ENCODE measurements at regions not wholly inside any gene's neighbourhood (a gene's known extent, or its start where the extent isn't known, plus 50 kb on each side); places are given as distances from the start of the nearest gene placed in this dataset.

DNA sequence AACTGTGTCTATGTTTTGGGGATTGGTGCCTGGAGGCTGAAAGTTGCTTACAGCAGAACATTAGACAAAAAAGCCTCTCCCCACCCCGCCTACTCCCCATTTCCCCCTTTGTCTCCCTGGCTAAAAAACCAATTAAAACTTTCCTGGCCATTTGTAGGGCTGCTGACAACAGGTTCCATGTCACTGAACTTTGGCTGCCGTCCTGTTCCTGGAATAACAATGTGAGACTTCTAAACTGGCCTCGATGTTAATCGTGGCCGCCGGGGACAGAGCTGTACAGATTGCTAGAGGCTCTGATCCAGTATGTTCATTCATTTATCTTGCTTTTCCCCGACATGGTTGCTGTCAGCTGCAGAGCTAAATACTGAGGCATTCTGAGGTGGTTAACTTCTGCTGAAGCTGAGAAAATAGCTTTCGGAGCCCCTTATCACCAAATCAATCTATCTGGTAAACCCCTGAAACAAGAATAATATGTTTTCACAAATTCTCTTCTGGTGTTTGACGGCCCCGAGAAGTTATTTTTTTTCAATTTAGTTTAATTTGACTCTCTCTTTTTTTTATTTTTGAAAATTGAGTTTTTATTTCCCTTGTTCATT is 271.6 kb downstream of the GFRA1 start:
- Histone ChIP-seq H3K9me3 (replicated peaks; ENCODE audit: control insufficient read depth, insufficient read depth, low read length) (no peaks in the 10 kb centered on the region), H3K4me3 (no peak overlapping the region), H3K79me2 (ENCODE audit: control insufficient read depth, insufficient read depth, low read length) (no peaks in the 10 kb centered on the region), H3K4me2 (ENCODE audit: control insufficient read depth, insufficient read depth) (no peak overlapping the region), H4K20me1 (ENCODE audit: control insufficient read depth, insufficient read depth) (no peaks in the 10 kb centered on the region), H3K36me3 (ENCODE audit: control insufficient read depth in 2 of 2, insufficient read depth in 2 of 2, low read length in 1 of 2) (no peaks in the 10 kb centered on the region), H3K27me3 (replicated peaks in 1 of 2; ENCODE audit: control insufficient read depth in 2 of 2, insufficient read depth in 2 of 2, low read length in 1 of 2) (no peaks in the 10 kb centered on the region), H3K4me1 (ENCODE audit: control insufficient read depth, insufficient read depth, low read length) (no peaks in the 10 kb centered on the region), H3K9ac (ENCODE audit: control insufficient read depth, insufficient read depth, low read length) (no peak overlapping the region), H2AFZ (ENCODE audit: control insufficient read depth, low read depth, low read length) (no peak overlapping the region), H3K27ac (ENCODE audit: control insufficient read depth, insufficient read depth) (no peak overlapping the region)
- ChIA-PET RAD21 (ENCODE audit: unreplicated experiment) (no interaction called here), SMC1A (ENCODE audit: uncharacterized antibody, unreplicated experiment) (no interaction called here), CTCF (no interaction called here), POLR2A (no interaction called here)
- ATAC-seq (no peak), DNase-seq (ENCODE audit: low read depth, low spot score) (no peak), FAIRE-seq (no peak)
- TF ChIP-seq DPF2 (IDR thresholded peaks at IDR 0.05) (no peak), BHLHE40 (IDR thresholded peaks at IDR 0.05; ENCODE audit: borderline replicate concordance in 1 of 2, low read depth in 2 of 2, low read length in 1 of 2) (no peak), NBN (IDR thresholded peaks at IDR 0.05) (no peak), ZZZ3 (IDR thresholded peaks at IDR 0.05; ENCODE audit: control insufficient read depth, insufficient read length, low read depth) (no peak), BRCA1 (IDR thresholded peaks at IDR 0.05; ENCODE audit: low read depth, low read length) (no peak), POLR2AphosphoS5 (IDR thresholded peaks at IDR 0.05; ENCODE audit: low read length) (no peak)
- TF ChIP-seq, protein P1, sequence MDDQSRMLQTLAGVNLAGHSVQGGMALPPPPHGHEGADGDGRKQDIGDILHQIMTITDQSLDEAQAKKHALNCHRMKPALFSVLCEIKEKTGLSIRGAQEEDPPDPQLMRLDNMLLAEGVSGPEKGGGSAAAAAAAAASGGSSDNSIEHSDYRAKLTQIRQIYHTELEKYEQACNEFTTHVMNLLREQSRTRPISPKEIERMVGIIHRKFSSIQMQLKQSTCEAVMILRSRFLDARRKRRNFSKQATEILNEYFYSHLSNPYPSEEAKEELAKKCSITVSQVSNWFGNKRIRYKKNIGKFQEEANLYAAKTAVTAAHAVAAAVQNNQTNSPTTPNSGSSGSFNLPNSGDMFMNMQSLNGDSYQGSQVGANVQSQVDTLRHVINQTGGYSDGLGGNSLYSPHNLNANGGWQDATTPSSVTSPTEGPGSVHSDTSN (IDR thresholded peaks at IDR 0.05; ENCODE audit: insufficient replicate concordance, low read depth, low read length): no peak
- TF ChIP-seq, protein P2, sequence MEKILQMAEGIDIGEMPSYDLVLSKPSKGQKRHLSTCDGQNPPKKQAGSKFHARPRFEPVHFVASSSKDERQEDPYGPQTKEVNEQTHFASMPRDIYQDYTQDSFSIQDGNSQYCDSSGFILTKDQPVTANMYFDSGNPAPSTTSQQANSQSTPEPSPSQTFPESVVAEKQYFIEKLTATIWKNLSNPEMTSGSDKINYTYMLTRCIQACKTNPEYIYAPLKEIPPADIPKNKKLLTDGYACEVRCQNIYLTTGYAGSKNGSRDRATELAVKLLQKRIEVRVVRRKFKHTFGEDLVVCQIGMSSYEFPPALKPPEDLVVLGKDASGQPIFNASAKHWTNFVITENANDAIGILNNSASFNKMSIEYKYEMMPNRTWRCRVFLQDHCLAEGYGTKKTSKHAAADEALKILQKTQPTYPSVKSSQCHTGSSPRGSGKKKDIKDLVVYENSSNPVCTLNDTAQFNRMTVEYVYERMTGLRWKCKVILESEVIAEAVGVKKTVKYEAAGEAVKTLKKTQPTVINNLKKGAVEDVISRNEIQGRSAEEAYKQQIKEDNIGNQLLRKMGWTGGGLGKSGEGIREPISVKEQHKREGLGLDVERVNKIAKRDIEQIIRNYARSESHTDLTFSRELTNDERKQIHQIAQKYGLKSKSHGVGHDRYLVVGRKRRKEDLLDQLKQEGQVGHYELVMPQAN (conservative IDR thresholded peaks at IDR 0.05): no peak
- TF ChIP-seq, protein P3, sequence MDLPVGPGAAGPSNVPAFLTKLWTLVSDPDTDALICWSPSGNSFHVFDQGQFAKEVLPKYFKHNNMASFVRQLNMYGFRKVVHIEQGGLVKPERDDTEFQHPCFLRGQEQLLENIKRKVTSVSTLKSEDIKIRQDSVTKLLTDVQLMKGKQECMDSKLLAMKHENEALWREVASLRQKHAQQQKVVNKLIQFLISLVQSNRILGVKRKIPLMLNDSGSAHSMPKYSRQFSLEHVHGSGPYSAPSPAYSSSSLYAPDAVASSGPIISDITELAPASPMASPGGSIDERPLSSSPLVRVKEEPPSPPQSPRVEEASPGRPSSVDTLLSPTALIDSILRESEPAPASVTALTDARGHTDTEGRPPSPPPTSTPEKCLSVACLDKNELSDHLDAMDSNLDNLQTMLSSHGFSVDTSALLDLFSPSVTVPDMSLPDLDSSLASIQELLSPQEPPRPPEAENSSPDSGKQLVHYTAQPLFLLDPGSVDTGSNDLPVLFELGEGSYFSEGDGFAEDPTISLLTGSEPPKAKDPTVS (IDR thresholded peaks at IDR 0.05; ENCODE audit: low read depth, low read length): no peak
- TF ChIP-seq, protein P4, sequence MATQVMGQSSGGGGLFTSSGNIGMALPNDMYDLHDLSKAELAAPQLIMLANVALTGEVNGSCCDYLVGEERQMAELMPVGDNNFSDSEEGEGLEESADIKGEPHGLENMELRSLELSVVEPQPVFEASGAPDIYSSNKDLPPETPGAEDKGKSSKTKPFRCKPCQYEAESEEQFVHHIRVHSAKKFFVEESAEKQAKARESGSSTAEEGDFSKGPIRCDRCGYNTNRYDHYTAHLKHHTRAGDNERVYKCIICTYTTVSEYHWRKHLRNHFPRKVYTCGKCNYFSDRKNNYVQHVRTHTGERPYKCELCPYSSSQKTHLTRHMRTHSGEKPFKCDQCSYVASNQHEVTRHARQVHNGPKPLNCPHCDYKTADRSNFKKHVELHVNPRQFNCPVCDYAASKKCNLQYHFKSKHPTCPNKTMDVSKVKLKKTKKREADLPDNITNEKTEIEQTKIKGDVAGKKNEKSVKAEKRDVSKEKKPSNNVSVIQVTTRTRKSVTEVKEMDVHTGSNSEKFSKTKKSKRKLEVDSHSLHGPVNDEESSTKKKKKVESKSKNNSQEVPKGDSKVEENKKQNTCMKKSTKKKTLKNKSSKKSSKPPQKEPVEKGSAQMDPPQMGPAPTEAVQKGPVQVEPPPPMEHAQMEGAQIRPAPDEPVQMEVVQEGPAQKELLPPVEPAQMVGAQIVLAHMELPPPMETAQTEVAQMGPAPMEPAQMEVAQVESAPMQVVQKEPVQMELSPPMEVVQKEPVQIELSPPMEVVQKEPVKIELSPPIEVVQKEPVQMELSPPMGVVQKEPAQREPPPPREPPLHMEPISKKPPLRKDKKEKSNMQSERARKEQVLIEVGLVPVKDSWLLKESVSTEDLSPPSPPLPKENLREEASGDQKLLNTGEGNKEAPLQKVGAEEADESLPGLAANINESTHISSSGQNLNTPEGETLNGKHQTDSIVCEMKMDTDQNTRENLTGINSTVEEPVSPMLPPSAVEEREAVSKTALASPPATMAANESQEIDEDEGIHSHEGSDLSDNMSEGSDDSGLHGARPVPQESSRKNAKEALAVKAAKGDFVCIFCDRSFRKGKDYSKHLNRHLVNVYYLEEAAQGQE (IDR thresholded peaks at IDR 0.05; ENCODE audit: low read depth, low read length): no peak
- WGBS (ENCODE audit: insufficient coverage, insufficient replicate concordance, low lambda C conversion rate, missing lambda C conversion rate): 39% methylated on average over 10 of the region's 10 CpGs
- no TSS peak for BruUV-seq (replicated peaks)
- in situ Hi-C loops (cut with MboI) (no loop called here), intact Hi-C loops (cut with micrococcal nuclease; ENCODE audit: unreplicated experiment) (no loop called here)

All from GM12878 (cell line).